Left ventricle myocardium superior (tissue), 1 donor: ENCODE measurements at regions not wholly inside any gene's neighbourhood (a gene's known extent, or its start where the extent isn't known, plus 50 kb on each side); places are given as distances from the start of the nearest gene placed in this dataset.
"Not testable (repeated sequence)": the region's sequence is repeated elsewhere in the genome, so short reads cannot be mapped to it uniquely, and the experiment has no call there.

ENCODE experiments used
- ATAC-seq: fragments of 200-7000 bp; cut with Tn5 transposase; one replicate; pipeline ENCODE4 v1.9.1; 2020; ENCODE audit warnings: mild to moderate bottlenecking, moderate library complexity
- DNase-seq: peaks from one replicate; pipeline ENCODE4 v3.0.0-alpha.2; 2020
- intact Hi-C: fragments of 100-400 bp; cut with micrococcal nuclease; formaldehyde crosslinking; loops from one replicate; pipeline ENCODE4 v1.11.0; 2022
- donor health status: DM: no; HTN: yes; CAD: no; lungs with severe emphysema.

GRCh38 chr6:166848979-166849748 is 107.2 kb downstream of the RNASET2 start:
- ATAC-seq (no peak), DNase-seq (no peak)
- intact Hi-C loops, result no loop called here

- ATAC-seq, intact Hi-C loops, DNase-seq: not testable (repeated sequence)
Measured at GRCh38 chr6:166846446-166847142, 109.8 kb downstream of the RNASET2 start.

GRCh38 chr6:166842607-166843006 is 113.7 kb downstream of the RNASET2 start:
- ATAC-seq (no peak), DNase-seq (no peak)
- intact Hi-C loops, result no loop called here

- ATAC-seq, result no peak
- DNase-seq, result no peak
- intact Hi-C loops, result no loop called here
Measured at GRCh38 chr6:166841216-166841615, 115.1 kb downstream of the RNASET2 start.

- intact Hi-C loops, result no loop called here
- DNase-seq (peak; percentile 45), ATAC-seq (peak; percentile 45)
Measured at GRCh38 chr6:166839569-166839968, 116.8 kb downstream of the RNASET2 start.

GRCh38 chr6:166838987-166839386 is 117.4 kb downstream of the RNASET2 start:
- intact Hi-C loops, result no loop called here
- ATAC-seq (no peak), DNase-seq (no peak)

GRCh38 chr6:166836785-166837718 is 119.3 kb downstream of the RNASET2 start:
- no peak for ATAC-seq
- intact Hi-C loops, result no loop called here
- no peak for DNase-seq

GRCh38 chr6:166834049-166834448 is 122.3 kb downstream of the RNASET2 start:
- intact Hi-C loops, result no loop called here
- DNase-seq (no peak), ATAC-seq (no peak)

GRCh38 chr6:166830891-166831363 is 125.4 kb downstream of the RNASET2 start:
- intact Hi-C loops, result no loop called here
- DNase-seq, result no peak
- no peak for ATAC-seq

GRCh38 chr6:166830185-166830890 is 126.0 kb downstream of the RNASET2 start:
- DNase-seq (no peak), ATAC-seq (no peak)
- intact Hi-C loops, result no loop called here

- no peak for ATAC-seq
- no peak for DNase-seq
- intact Hi-C loops, result no loop called here
Measured at GRCh38 chr6:166826264-166826663, 130.1 kb downstream of the RNASET2 start.

- ATAC-seq, result no peak
- DNase-seq, result no peak
- intact Hi-C loops, result no loop called here
Measured at GRCh38 chr6:166825553-166826145, 130.7 kb downstream of the RNASET2 start.

GRCh38 chr6:166824880-166825250 is 131.5 kb downstream of the RNASET2 start:
- no peak for ATAC-seq
- intact Hi-C loops, result no loop called here
- DNase-seq, result no peak

- DNase-seq (no peak), ATAC-seq (no peak)
- intact Hi-C loops, result no loop called here
Measured at GRCh38 chr6:166824146-166824879, 132.0 kb downstream of the RNASET2 start.

- DNase-seq, result no peak
- intact Hi-C loops, result no loop called here
- no peak for ATAC-seq
Measured at GRCh38 chr6:166822609-166823008, 133.7 kb downstream of the RNASET2 start.

- ATAC-seq, result no peak
- DNase-seq, result no peak
- intact Hi-C loops, result no loop called here
Measured at GRCh38 chr6:166820483-166820882, 135.9 kb downstream of the RNASET2 start.

GRCh38 chr6:166820070-166820469 is 136.3 kb downstream of the RNASET2 start:
- no peak for ATAC-seq
- intact Hi-C loops, result no loop called here
- DNase-seq, result no peak

GRCh38 chr6:166815629-166816028 is 140.7 kb downstream of the RNASET2 start:
- intact Hi-C loops, result no loop called here
- no peak for ATAC-seq
- DNase-seq, result no peak
